HG03575 (cell line): ENCODE measurements at regions not wholly inside any gene's neighbourhood (a gene's known extent, or its start where the extent isn't known, plus 50 kb on each side); places are given as distances from the start of the nearest gene placed in this dataset.

Experiments
- ATAC-seq: cut with Tn5 transposase; IDR thresholded peaks from one replicate; pipeline ENCODE4 v1.9.1; 2021; ENCODE audit not compliant: unreplicated experiment, insufficient number of reproducible peaks, low FRiP score; ENCODE audit errors: extremely low read depth

GRCh38 chr6:98142839-98143238 is 691.5 kb upstream of the POU3F2 start:
- no peak for ATAC-seq

DNA sequence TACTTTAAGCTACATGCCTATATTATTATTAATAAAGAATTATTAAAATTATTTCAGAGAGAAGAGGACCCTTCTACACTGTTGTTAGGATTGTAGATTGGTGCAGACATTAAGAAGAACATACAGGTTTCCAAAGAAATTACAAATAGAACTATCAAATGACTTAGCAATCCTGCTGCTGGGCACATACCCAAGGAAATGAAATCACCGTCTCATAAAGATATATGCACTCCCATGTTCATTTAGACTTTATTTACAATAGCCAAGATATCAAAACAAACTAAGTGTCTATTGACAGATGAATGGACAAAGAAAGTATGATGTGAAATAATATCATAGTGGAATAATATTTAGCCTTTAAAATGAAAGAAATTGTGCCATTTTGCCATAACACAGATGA is 687.7 kb upstream of the POU3F2 start:
- ATAC-seq = no peak

GRCh38 chr6:98156580-98156979 is 677.8 kb upstream of the POU3F2 start:
- no peak for ATAC-seq

GRCh38 chr6:98179606-98180005 is 654.8 kb upstream of the POU3F2 start:
- no peak for ATAC-seq

DNA sequence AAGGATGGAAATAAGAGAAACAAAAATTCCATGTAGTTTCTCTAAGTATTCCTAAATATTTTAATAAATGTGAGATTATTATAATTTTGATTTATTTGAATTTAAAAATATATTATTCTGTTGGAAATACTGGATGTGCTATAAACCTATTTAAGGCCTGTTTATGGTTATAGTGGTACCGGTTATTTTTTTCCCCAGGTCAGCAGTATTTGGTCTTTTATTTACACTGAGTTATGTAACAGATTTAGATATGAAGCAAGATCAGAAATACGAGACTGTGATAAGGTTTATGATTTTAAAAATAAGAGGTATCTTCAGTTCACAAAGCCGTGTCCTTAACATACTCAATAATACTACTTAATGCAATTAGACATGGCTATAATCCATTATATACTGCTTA is 634.3 kb upstream of the POU3F2 start:
- ATAC-seq = no peak

- ATAC-seq = no peak
Measured at GRCh38 chr6:98203170-98203806, 631.1 kb upstream of the POU3F2 start.

GRCh38 chr6:98212468-98212867 is 621.9 kb upstream of the POU3F2 start:
- no peak for ATAC-seq

GRCh38 chr6:98215531-98215930 is 618.8 kb upstream of the POU3F2 start:
- ATAC-seq = no peak

DNA sequence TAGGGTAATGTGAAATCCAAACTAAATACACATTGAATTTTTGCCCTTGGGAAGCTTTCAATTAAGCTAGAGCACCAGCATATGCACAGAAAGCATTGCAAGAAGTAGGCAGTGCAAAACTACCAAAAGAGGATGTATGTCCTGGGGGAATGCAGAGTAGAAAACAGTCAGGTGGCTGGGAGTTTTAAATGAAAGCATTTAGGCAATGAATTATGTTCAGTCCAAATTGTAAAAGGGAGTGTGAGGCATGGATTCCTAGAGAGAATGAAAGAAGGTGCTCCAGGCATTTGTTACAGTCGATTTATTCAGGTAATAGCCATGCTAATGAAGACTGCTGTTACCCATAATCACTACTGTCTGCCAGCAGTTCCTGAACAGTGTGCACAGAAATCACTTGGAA is 604.1 kb upstream of the POU3F2 start:
- ATAC-seq = no peak

- ATAC-seq = no peak
Measured at GRCh38 chr6:98239057-98239456, 595.3 kb upstream of the POU3F2 start.

GRCh38 chr6:98241630-98242029 is 592.7 kb upstream of the POU3F2 start:
- no peak for ATAC-seq

DNA sequence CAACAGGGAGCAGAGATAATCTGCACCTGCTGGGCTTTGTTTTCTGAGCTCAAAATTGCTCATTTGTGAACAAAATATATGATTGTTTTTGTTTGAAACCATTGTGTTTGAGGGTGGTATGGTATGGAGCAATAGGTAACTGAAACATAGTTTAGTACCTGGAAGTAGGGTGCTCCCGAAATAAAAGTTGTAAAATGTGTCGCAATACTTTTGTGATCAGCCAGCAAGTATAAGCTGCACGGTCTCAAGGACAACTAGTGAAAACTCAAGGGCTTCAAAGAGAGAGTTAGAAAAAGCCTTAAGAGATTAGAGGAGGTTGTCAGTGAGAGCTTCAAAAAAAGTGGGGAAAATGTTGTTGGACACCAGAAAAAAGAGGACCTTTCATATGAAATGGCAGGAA is 579.8 kb upstream of the POU3F2 start:
- ATAC-seq = no peak

DNA sequence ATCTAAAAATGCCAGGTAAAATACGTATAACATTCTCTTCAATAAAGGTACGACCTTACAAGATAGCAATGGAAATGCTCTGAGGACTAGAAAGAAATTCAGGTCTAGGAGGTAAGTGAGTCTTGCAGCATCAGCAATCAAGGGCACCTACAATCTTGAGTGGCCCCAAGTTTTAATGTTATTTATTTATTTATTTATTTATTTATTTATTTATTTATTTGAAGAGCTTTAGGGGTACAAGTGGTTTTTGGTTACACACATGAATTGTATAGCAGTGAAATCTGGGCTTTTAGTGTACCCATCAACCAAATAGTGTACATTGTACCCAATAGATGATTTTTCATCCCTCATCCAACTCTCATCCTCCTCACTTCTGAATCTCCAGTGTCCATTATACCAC is 574.0 kb upstream of the POU3F2 start:
- no peak for ATAC-seq

- ATAC-seq = no peak
Measured at GRCh38 chr6:98272060-98272459, 562.3 kb upstream of the POU3F2 start.

DNA sequence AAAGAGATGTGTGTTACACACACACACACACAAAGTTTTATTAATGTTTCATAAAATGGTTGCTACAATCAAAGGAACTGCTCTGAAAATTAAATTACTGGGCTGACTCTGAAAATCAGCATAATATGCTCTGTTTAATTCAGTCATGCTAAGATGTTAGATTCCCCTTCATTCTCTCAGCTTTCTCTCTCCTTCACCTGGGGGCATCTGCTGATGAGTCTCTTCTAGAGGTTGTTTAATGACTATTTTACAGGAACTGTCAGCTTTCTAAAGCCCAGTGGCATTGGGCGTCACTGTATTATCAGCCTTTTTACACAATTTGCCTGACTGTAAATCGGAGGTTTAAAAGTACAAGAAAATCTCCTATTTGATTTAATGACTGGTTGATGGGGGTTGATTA is 559.7 kb upstream of the POU3F2 start:
- ATAC-seq = no peak

- no peak for ATAC-seq
Measured at GRCh38 chr6:98280492-98280891, 553.9 kb upstream of the POU3F2 start.

DNA sequence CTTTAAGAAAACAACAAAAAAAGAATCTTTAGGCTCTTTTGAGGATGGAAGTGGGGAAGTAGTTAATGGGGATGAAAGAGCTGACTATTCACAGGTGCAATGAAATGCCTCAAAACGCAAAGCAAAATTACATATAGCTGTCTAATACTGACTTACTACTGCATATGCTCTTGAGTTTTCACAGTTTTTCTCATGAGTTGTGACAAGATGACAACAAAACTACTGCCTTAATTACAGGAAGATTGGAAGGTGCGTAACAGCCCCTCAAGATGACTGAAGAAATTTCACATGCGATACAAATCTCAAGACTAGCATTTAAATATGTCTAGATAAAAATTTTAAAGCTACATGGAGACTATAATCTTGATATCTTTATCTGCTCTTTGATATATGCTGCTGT is 547.8 kb upstream of the POU3F2 start:
- ATAC-seq = no peak

- ATAC-seq = no peak
Measured at GRCh38 chr6:98287876-98288275, 546.5 kb upstream of the POU3F2 start.

DNA sequence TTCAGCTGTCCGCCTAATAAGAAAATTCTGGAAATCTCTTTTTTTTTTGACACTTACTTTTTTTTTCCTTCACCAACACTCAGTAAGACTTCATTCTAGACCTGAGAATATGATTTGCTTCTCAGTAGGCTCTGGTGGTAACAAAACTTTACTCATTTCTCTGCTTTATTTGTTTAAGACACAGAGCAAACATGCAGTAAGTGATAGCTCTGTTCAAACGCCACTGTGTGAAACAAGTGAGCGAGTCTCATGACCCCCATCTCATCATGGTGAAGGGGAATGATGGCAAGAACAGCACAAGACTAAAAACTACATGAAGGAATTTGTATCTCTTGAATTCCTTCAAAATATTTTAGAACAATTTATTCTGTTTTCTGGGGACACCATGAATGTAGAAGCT is 541.6 kb upstream of the POU3F2 start:
- ATAC-seq = no peak

DNA sequence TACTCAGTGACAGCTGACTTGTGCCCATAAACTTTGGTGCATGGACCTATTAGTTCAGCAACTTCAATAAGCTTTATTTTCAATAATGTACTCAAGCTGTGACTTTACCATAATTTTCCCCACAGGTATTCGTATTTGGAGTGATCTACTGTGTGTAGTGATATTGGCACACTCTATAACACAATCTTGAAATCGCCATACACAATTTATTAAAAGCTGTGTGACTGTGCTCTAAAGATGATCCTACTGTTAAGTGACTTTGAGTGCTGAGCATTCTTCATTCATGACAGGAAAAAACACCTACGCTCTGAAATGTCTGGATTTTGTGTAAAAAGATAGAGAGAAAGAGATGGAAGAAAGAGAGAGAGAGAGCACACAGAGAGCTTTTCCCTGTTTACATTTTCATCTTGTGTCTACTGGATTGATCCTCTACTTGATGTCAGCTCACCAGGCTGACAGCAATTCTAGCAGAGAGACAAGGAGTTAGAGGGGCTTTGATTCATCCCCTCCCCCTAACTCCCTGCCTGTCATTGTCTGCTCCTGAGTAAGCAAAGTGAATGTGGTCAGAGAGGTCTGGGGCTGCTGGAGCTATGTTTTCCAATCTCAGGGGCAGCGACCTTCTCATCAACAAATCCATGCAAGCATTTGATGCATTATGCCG is 538.7 kb upstream of the POU3F2 start:
- ATAC-seq = no peak

GRCh38 chr6:98308564-98308963 is 525.8 kb upstream of the POU3F2 start:
- no peak for ATAC-seq
